GM18861 (cell line): ENCODE measurements at regions not wholly inside any gene's neighbourhood (a gene's known extent, or its start where the extent isn't known, plus 50 kb on each side); places are given as distances from the start of the nearest gene placed in this dataset.

Experiments used
- ATAC-seq: cut with Tn5 transposase; IDR thresholded peaks from one replicate; pipeline ENCODE4 v1.9.1; 2021; ENCODE audit not compliant: unreplicated experiment

DNA sequence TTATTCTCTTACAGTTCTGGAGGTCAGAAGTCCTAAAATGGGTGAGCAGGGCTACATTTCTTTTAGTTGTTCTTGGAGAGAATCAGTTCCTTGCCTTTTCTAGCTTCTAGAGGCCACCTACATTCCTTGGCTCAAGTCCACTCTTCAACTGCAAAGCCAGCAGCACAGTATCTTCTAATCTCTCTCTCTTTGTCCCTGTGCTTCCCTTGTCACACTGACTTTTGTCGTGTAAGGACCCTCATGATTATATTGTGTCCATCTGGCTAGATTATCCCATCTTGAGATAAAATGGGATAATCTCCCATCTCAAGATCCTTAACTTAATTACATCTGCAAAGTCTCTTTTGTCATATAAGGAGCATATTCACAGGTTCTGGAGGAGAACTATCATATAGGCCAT is 359.0 kb downstream of the ADRA2A start:
- no peak for ATAC-seq

DNA sequence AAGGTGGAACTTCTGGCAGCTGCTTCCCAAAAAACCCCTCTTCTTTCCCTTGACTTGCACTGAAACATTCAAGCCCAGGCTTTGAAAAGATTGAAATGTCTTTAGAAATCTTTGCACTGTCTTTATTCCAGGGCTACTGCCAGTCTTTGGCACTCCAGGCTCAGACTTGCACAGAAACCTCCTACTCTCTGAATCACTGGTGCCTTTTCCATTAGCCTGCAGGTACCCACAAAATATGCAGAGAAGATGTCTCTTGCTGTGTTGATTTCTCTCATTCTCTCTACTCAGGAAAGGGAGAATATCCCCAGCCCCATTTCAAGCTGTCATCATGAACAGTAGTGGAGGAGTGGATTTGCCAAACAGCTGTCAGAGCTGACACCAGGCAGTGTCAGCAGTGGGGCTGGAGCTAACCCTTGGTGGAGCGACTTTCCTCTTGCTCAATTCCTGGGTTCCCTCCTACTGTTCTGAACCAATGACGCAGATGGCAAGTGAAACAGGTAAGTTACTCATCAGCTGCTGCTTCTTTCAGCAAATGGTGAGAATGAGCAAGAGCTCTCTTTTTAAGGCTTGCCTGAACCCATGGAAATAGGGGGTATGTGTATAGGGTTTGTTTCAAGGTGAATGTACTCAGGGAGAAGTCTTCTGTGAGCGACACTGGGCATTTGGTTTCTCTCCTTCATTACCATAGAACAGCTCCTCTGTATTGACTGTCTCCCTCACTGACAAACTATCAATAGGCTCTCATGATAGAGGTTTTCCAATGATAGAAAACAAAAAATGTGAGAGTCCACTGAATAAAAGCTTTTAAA is 362.4 kb downstream of the ADRA2A start:
- ATAC-seq = no peak

DNA sequence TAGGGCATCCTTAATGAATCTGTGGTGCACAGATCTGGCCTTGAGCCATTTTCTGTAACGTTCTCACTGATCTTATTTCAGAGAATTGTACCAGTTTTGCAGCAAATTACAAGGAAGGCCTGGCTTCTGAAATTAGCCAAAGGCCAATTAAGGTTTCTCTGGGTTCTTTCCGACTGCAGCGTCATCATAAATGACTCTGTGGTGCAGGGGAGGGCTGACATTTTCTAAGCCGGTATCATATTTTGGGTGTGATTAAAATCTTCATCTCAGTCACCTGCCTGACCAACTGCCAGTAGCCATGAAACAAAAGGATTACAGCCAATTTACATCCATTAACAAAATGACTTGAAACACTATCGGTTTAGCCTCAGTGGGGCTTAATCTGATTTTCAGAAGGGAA is 363.7 kb downstream of the ADRA2A start:
- ATAC-seq = no peak

DNA sequence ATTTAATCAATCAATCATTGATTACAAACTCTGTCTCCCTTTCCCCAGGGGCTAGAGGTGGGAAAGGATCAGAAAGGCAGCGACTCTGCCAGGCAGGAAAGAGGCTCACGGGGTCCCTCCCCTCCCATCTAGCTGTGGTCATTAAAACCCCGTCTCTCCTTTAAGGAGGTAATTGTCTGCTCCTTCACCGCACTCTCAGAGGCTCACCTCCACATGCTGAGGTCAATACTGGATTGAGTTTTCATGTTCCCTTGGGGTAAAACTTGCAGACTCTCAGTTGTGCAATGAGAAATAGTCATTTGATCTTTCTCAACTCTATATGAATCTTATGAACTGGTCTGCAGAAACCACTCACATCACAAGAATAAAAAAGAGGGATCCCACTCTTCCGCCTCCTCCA is 368.8 kb downstream of the ADRA2A start:
- no peak for ATAC-seq

DNA sequence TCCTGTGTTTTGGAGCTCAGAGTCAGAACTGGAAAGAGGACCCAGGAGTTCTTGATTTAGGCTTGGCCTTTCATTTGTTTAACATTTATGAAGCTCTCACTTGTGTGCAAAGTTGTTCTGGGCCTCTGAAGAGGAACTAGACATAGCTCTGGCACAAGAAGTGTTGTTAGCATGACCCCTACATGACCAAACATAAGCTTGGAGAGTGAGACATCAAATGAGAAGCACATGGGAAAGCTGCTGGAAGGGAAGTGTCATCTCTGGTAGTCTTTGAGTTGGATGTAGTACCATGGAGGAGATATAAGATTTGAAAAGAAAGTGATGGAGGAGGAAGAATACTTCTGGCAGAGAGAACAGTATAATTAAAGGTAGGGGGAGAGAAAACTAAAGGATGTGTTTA is 370.1 kb downstream of the ADRA2A start:
- no peak for ATAC-seq

DNA sequence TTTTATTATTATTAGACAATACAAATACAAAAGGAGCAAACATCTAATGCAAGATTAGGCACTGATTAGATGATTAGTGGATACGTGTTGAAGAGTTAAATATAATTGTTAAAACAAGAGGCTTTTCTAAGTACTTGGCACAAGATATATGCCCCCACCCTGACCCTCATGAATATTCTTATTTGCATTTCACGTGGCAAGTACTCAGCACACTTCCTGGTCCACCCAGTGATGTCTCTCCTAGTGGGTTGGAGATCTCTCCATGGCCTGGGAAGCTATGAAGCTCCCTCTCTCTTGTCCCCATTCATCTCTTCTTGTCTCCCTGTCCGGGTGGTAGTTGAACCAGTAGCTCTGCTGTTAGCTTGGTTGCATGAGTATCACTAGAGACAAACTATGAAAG is 375.3 kb downstream of the ADRA2A start:
- no peak for ATAC-seq

DNA sequence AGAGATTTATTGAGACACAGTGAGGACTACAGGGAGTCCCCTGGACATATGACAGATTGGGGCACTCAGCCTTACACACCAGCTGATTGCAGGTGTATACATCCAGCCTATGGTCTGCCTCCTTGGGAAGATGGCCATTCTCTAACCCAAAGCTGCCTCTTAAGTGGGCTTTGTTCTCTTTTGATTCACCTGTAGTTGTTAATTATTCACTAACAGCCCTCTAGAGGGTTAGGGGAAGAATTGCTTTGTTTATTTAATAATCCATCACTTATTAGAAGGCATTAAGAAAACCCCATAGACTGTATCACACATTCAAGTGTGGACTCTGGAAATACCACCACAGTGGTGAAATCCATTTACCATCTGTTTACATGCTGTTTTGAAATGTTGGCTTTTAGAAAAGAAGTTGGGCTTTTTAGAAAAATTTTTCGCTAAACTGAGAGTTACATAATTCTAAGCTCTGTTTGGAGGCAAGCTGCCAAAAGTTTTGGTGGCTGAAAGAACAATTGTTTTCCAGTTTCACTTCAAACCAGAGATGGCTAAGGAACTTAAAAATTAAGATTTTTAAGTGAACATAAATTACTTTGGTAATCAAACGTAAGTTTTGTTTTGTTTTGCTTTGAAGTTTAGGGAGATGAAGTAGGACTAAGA is 379.1 kb downstream of the ADRA2A start:
- peak; percentile 60 for ATAC-seq

DNA sequence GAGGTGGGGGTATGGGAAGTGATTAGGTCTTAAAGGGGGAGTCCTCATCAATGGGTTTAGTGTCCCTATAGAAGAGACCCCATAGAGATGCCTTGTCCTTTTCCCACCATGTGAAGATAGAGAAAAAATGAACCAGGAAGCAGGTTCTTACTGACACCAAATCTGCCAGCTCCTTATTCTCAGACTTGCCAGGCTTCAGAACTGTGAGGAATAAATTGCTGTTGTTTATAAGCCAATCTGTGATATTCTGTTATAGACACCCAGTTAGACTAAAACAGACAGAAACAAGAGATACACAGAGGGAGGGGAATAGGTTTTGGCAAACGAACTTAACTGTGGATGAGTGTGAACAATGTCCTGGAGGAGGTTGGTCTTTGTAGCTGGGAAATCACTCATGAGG is 381.4 kb downstream of the ADRA2A start:
- no peak for ATAC-seq

DNA sequence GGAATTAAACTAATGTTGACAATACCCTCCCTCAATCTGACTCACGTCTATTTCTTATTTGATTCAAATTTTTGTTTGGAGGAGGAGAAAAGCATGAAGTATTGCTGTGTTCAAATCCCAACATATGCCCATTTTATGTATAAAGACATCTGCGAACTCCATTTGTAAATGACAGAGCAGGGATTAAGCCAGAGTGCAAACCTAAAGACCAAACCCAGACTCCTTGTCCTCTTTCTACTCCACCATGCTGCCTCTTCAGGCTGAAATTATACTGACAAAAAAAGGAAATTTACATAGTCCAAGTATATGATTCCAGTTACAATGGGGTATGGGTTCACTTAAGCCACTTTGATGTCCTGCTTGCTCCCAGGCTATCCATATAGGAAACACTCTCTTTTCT is 383.1 kb downstream of the ADRA2A start:
- ATAC-seq = no peak

DNA sequence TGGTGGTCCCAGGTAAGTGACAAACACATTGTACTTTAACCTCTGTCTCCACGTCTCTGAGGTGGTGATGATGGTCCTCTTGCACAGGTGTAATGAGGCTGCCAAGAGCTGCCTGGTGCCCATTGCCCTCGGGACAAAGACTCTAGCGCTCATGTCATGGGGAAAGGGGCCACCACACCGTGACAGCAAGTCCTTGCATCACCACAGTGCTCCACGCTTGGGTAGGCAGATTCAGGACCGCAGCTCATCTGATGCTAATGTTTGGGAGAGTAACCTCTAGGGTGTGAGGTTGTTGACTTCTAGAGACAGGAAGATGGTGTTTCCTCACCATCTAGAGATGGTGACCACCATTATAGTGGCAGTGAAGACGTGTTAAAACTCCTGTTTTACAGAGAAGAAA is 395.6 kb downstream of the ADRA2A start:
- no peak for ATAC-seq

DNA sequence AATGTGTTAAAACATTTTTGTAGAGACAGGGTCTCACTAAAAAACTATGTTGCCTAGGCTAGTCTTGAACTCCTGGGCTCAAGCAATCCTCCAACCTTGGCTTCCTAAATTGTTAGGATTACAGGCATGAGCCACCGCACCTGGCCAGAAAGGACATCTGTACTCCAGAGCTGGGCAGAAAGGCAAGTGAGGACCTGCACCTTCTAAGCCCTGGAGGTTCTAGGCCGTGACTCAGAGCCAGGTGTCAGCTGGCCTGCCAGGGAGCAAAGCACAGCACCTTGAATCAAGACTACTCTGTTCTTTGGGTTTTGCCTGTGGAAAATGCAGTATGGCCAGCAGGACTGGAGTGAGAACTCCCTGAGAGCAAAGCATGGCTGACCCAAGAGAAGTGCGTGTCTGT is 396.5 kb downstream of the ADRA2A start:
- ATAC-seq = no peak

DNA sequence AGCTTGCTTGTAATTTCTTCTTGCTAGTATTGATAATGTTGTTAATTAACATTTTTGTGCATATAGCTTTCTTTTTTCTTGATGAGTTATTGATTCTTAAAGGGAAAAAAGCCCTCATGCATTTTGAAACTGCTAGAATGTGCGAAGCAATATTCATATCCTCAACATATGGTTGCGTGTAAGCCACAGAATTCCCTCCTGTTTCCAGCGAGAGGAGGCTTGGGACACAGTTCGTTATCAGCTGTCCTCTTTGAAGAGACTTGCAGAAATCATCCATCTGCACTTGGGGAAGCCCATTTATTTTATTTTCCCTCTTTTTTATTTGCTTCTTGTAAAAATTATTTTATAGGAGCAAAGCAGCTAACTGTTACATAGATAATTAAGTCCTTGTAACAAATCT is 398.0 kb downstream of the ADRA2A start:
- no peak for ATAC-seq

DNA sequence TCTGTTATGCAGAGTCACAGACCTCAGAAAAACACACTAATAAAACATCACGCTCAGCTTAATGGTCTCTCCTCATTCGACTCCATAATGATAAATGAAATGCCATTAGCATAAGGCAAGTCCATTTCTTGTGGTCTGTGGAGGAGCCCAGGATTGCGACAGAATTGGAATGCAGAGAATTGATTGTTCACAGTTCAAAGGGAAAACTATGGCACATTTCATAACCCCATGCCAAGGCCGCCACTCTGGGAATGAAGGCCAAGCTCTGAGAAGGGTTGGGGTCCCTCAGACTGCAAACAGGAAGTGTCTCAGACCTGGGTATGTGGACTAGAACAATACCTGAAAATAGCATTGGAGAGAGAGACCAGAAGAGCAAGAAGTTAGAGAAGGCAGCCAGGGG is 398.9 kb downstream of the ADRA2A start:
- no peak for ATAC-seq

DNA sequence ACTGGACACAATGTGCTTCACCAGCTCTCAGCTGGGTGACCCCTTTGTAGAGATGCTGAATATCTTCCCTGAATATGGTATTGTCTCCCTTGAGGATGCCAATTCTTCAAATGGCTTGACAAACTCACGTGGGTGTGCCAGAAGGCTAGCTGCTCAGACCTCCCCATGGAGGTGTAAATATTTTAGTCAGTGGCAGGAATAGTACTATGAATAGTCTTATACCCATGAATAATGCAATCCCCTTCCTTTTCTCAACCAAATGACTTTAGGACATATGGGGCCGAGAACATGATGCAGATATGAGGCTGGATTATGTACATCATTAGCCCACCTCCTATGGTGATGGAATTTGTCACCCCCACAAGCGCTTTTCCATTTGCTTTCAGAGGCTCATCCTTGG is 401.8 kb downstream of the ADRA2A start:
- ATAC-seq = no peak

DNA sequence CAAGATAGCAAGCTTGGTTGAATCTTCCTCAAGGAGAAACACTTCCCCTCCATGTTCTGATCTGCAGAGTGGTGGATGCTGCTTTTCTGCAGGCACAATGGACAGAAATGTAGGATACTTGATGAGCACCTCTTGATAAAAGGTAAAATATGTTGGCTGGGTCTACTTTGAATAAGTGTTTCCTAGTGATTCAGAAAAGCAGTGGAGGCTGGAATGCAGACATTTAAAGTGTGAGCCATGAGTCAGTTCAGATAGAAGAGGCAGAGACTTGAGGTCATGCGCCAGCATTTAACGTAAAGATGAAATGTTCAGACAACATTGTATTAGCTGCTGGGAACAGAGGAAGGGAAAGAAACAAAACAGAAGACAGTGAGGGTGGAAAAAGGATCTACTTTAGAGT is 403.1 kb downstream of the ADRA2A start:
- no peak for ATAC-seq

DNA sequence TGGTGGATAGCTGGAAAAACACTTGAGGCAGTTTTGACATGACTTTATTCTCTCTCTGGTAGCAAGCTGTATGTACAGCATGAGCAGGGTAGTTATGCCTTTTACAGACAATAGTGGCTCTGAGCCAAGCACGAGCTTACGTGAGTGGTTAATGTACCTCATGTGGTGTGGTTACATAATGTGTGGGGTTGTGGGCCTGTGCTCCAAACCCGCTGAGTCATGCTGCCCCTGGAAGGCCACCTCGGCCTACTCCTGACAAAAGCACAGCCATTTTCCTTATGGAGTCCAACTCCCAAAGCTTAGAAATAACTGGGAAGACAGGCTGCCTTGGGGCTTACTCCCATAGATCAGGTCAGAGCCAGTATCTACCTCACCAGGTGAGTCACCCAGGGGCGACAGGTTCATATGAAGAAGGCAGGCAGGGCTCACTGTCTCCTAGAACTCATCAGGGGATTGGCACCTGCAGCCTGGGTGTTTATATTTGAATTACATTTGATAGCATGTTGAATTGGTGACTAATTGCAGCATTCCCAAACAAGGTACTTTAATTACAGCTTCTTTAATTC is 404.5 kb downstream of the ADRA2A start:
- ATAC-seq = no peak

DNA sequence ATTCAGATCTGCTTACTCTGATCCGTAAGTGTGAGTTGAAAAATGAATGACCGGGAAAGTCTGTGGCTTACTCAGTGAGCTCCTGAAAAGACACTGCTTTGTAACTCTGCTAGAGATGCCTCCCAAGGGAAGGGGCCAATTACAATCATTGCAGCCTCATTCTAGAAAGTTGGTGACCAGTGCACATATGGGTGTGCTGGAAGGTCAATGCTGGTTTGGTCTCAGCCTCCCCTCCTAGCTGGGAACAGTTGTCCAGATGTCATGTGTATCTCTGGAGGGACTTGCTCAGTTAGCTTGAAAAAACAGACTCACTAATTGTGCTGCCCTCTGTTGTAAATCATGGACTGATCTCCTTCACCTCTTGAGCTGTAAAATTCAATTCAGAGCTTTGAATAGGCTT is 405.0 kb downstream of the ADRA2A start:
- ATAC-seq = no peak

DNA sequence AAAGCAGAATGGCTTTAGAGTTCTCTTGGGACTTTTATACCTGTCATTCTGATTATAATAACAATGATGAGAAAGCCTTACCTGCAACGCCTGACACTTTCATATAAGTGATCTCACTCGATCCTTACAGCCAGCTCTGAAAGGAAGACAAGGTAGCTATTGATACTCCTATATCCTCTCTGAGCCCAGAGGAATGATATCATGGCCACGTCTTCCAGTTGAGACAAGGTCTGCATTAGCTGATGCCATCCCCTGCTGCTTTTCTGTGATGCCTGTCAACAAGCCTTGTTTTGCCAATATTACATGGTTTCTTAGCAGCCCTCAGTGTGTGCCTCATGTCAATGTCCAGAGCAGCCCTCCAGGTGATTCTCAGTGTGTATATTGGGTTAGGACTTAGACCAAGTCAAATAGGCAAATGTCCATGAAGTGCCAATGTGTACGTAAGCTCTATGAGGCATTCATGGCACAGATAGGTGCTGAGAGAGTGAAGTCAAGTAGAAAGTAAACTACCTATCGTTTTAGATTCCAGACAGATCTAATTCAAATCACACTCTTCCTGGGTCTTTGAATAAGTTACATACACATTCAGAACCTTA is 405.9 kb downstream of the ADRA2A start:
- no peak for ATAC-seq

DNA sequence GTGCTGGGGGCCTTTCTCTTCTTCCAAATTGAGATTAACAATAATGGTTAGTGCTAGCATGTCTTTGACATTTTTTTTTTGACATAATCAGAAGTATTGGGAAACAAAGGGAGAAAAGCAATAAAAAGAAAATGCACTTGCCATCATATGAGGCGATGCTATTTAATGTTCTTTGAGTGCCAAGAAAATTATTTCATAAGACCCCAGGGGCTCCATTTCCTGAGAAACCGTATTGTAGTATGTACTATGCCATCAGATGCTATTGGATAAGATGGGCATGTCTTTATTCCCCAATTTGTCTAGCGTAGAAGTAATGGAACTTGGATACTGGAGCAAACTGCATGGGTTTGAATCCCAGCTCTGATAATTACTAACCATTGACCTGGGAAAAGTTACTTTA is 408.9 kb downstream of the ADRA2A start:
- ATAC-seq = no peak

DNA sequence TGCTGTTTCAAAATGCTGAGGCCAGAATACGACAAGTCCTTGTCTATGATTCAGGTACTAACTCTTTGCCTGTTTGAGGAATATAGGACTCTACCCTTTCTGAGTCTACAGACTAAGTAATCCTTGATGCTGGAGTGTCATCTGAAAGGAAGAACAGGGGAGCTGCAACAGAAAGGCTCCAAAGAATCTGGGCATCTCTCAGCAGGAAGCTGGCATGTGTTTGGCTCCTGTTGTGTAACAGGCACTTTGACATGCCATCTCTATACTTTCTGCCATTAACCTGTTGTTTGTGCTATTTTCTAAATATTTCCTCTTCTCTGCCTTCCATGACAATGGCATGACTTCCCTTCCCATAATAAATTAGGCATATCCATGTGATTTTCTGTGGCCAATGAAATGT is 409.5 kb downstream of the ADRA2A start:
- no peak for ATAC-seq

DNA sequence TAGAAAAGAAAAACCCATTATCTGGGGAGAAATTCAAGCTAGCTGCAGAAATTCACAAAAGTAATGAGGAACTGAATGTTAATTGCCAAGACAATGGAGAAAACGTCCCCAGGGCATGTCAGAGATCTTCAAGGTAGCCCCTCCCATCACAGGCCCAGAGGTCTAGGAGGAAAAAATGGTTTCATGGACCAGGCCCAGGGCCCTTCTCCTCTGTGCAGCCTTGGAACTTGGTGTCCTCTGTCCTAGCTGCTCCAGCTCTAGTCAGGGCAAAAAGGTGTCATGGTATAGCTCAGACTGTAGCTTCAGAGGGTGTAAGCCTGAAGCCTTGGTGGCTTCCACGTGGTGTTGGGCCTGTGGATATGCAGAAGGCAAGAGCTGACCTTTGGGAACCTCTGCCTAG is 411.8 kb downstream of the ADRA2A start:
- no peak for ATAC-seq

DNA sequence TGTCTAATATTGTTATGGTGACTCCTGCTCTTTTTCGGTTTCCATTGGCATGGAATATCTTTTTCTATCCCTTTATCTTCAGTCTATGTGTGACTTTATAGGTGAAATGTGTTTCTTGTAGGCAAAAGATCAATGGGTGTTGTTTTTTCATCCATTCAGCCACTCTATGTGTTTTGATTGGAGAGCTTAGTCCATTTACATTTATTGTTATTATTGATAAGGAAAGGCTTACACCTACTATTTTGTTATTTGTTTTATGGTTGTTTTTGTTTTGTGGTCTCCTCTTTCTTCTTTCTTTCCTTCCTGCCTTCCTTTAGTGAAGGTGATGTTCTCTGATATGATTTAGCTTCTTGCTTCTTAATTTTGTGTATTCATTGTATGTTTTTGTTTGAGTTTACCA is 414.3 kb downstream of the ADRA2A start:
- no peak for ATAC-seq
